ENCODE measurements at regions not wholly inside any gene's neighbourhood (a gene's known extent, or its start where the extent isn't known, plus 50 kb on each side); places are given as distances from the start of the nearest gene placed in this dataset.

GRCh38 chr11:45436118-45436517 is 150.0 kb upstream of the SYT13 start (continued):
- TF ChIP-seq CSDC2 (CRISPR knock-in tag; IDR thresholded peaks at IDR 0.05) = no peak

GRCh38 chr11:45435706-45436105 is 149.6 kb upstream of the SYT13 start:
- ATAC-seq = no peak
- TF ChIP-seq OSR1 (CRISPR knock-in tag; IDR thresholded peaks at IDR 0.05) (no peak), PPARA (CRISPR knock-in tag; IDR thresholded peaks at IDR 0.05; ENCODE audit: borderline replicate concordance) (no peak), POU6F1 (CRISPR knock-in tag; IDR thresholded peaks at IDR 0.05; ENCODE audit: borderline replicate concordance, low read depth) (no peak), ZFP3 (CRISPR knock-in tag; IDR thresholded peaks at IDR 0.05) (no peak), PATZ1 (CRISPR knock-in tag; IDR thresholded peaks at IDR 0.05; ENCODE audit: borderline replicate concordance) (no peak), ZC3H10 (CRISPR knock-in tag; IDR thresholded peaks at IDR 0.05) (no peak), ISL1 (CRISPR knock-in tag; IDR thresholded peaks at IDR 0.05) (no peak), ZNF70 (CRISPR knock-in tag; IDR thresholded peaks at IDR 0.05) (no peak), GLIS3 (CRISPR knock-in tag; IDR thresholded peaks at IDR 0.05) (no peak), ZNF565 (CRISPR knock-in tag; conservative IDR thresholded peaks at IDR 0.05; ENCODE audit: low read depth) (no peak), ZNF8 (CRISPR knock-in tag; IDR thresholded peaks at IDR 0.05) (no peak), ZFP30 (CRISPR knock-in tag; IDR thresholded peaks at IDR 0.05) (no peak), TSHZ2 (CRISPR knock-in tag; IDR thresholded peaks at IDR 0.05) (no peak), TCF4 (CRISPR knock-in tag; IDR thresholded peaks at IDR 0.05; ENCODE audit: borderline replicate concordance) (no peak), ARNTL (CRISPR knock-in tag; IDR thresholded peaks at IDR 0.05; ENCODE audit: borderline replicate concordance, low read depth) (no peak), CSDC2 (CRISPR knock-in tag; IDR thresholded peaks at IDR 0.05) (no peak)

- TF ChIP-seq CSDC2 (CRISPR knock-in tag; IDR thresholded peaks at IDR 0.05) (no peak), TCF4 (CRISPR knock-in tag; IDR thresholded peaks at IDR 0.05; ENCODE audit: borderline replicate concordance) (no peak)
- ATAC-seq = no peak
Observed at GRCh38 chr11:45432910-45433309, 146.8 kb upstream of the SYT13 start.

- no peak for ATAC-seq
- no peak for TF ChIP-seq ZNF565 (CRISPR knock-in tag; conservative IDR thresholded peaks at IDR 0.05; ENCODE audit: low read depth)
- no peak for TF ChIP-seq GLIS3 (CRISPR knock-in tag; IDR thresholded peaks at IDR 0.05)
- no peak for TF ChIP-seq POU6F1 (CRISPR knock-in tag; IDR thresholded peaks at IDR 0.05; ENCODE audit: borderline replicate concordance, low read depth)
- no peak for TF ChIP-seq ZNF8 (CRISPR knock-in tag; IDR thresholded peaks at IDR 0.05)
- no peak for TF ChIP-seq ZFP3 (CRISPR knock-in tag; IDR thresholded peaks at IDR 0.05)
- no peak for TF ChIP-seq CREB5 (CRISPR knock-in tag; IDR thresholded peaks at IDR 0.05; ENCODE audit: low read depth)
- no peak for TF ChIP-seq CSRNP3 (CRISPR knock-in tag; IDR thresholded peaks at IDR 0.05)
- no peak for TF ChIP-seq OSR1 (CRISPR knock-in tag; IDR thresholded peaks at IDR 0.05)
- TF ChIP-seq TSHZ2 (CRISPR knock-in tag; IDR thresholded peaks at IDR 0.05) = no peak
- TF ChIP-seq SNAI2 (CRISPR knock-in tag; IDR thresholded peaks at IDR 0.05) = no peak
- no peak for TF ChIP-seq PATZ1 (CRISPR knock-in tag; IDR thresholded peaks at IDR 0.05; ENCODE audit: borderline replicate concordance)
- no peak for TF ChIP-seq ARNTL (CRISPR knock-in tag; IDR thresholded peaks at IDR 0.05; ENCODE audit: borderline replicate concordance, low read depth)
- TF ChIP-seq TCF4 (CRISPR knock-in tag; IDR thresholded peaks at IDR 0.05; ENCODE audit: borderline replicate concordance) = no peak
- TF ChIP-seq ISL1 (CRISPR knock-in tag; IDR thresholded peaks at IDR 0.05) = no peak
Observed at GRCh38 chr11:45432100-45432499, 146.0 kb upstream of the SYT13 start.
